ENCODE measurements at regions not wholly inside any gene's neighbourhood (a gene's known extent, or its start where the extent isn't known, plus 50 kb on each side); places are given as distances from the start of the nearest gene placed in this dataset.

DNA sequence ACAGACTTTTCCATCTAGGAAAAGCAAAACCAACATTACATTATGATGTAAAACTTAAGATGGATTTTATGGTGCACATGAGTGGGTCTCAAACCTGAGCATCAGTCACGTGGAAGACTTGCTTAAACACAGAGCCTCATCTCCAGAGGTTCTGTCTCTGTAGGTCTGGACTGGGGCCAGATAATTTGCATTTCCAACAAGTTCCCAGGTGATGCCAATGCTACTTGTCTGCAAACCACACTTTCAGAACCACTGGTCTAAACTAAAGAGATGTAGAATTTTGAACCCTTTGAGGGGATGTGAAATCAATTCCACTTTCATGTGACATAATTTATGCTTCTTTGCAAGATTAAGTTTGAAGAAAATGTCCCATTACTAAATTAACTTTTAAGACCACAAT, 522.8 kb downstream of the MBD2 start:
- H3K36me3 ChIP-seq, result no peaks in the 10 kb centered on the region
- no peak overlapping the region for H3K27ac ChIP-seq
- intact Hi-C loops (cut with DNase I), result no loop called here
- DNase-seq (no peak), ATAC-seq (no peak)
- no peaks in the 10 kb centered on the region for H3K9me3 ChIP-seq
- H3K4me1 ChIP-seq, result no peaks in the 10 kb centered on the region
- TF ChIP-seq, protein P1, sequence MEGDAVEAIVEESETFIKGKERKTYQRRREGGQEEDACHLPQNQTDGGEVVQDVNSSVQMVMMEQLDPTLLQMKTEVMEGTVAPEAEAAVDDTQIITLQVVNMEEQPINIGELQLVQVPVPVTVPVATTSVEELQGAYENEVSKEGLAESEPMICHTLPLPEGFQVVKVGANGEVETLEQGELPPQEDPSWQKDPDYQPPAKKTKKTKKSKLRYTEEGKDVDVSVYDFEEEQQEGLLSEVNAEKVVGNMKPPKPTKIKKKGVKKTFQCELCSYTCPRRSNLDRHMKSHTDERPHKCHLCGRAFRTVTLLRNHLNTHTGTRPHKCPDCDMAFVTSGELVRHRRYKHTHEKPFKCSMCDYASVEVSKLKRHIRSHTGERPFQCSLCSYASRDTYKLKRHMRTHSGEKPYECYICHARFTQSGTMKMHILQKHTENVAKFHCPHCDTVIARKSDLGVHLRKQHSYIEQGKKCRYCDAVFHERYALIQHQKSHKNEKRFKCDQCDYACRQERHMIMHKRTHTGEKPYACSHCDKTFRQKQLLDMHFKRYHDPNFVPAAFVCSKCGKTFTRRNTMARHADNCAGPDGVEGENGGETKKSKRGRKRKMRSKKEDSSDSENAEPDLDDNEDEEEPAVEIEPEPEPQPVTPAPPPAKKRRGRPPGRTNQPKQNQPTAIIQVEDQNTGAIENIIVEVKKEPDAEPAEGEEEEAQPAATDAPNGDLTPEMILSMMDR (IDR thresholded peaks at IDR 0.05), result no peak
- no peak for TF ChIP-seq POLR2A (IDR thresholded peaks at IDR 0.05)
- no peak overlapping the region for H3K4me3 ChIP-seq
- H3K27me3 ChIP-seq, result no peaks in the 10 kb centered on the region
- 36% methylated on average over 1 of the region's 1 CpG for WGBS (ENCODE audit: insufficient coverage, low coverage, low lambda C conversion rate, missing lambda C conversion rate)

DNA sequence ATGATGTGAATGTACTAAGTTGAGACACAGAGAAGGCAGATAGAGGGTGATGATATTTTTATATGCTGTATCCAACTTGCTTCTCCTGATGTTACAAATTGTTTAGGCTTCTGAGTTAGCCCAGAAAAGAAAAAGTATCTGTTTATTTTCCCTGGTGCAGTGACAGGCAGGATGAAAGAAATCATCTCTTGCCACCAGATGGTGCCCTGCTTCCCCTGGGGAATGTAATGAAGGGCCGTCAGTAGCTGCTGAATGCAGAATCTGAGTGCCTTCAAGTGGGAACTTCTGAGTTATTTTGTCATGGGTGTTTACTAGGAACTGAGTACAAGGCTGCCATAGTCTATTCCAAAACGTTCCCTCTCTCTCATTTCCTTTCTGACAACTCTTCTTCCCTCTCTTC, 525.6 kb downstream of the MBD2 start:
- H3K9me3 ChIP-seq, result no peaks in the 10 kb centered on the region
- intact Hi-C loops (cut with DNase I), result no loop called here
- ATAC-seq, result peak; percentile 28 to 48 (median 42)
- H3K27me3 ChIP-seq, result no peaks in the 10 kb centered on the region
- 0% methylated on average over 2 of the region's 2 CpGs for WGBS (ENCODE audit: insufficient coverage, low coverage, low lambda C conversion rate, missing lambda C conversion rate)
- H3K4me3 ChIP-seq, result no peak overlapping the region
- H3K36me3 ChIP-seq, result no peaks in the 10 kb centered on the region
- DNase-seq, result no peak
- H3K27ac ChIP-seq, result no peak overlapping the region
- H3K4me1 ChIP-seq, result no peaks in the 10 kb centered on the region
- no peak for TF ChIP-seq POLR2A (IDR thresholded peaks at IDR 0.05)
- TF ChIP-seq, protein P1 (IDR thresholded peaks at IDR 0.05), result peak; percentile 31 to 49 (median 40)

DNA sequence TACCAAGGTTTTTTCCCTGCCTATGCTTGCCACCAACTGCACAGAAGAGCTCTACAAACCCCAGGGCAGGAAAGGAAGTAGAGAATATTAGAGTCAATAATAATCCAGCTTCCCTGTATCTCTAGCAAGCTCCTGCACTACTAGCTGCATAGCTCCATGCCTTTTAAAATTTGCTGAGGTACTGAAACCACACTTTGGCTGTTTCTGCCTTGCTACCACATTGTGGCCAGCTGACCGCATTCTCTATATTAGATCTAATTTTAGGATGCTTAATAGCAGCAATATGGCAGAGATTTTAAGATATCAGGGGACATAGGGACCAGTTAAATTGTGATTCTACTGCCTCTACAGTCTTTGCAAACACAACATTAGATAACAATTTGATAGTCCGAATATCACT, 534.6 kb downstream of the MBD2 start:
- Histone ChIP-seq H3K4me1 (no peaks in the 10 kb centered on the region), H3K36me3 (no peaks in the 10 kb centered on the region), H3K27me3 (no peaks in the 10 kb centered on the region), H3K9me3 (no peaks in the 10 kb centered on the region), H3K27ac (no peak overlapping the region), H3K4me3 (no peak overlapping the region)
- intact Hi-C loops (cut with DNase I), result no loop called here
- whole genome bisulfite sequencing (ENCODE audit: insufficient coverage, low coverage, low lambda C conversion rate, missing lambda C conversion rate), result 57% methylated on average over 2 of the region's 2 CpGs
- TF ChIP-seq POLR2A (IDR thresholded peaks at IDR 0.05), result no peak
- TF ChIP-seq, protein P1 (IDR thresholded peaks at IDR 0.05), result no peak
- ATAC-seq (no peak), DNase-seq (no peak)

DNA sequence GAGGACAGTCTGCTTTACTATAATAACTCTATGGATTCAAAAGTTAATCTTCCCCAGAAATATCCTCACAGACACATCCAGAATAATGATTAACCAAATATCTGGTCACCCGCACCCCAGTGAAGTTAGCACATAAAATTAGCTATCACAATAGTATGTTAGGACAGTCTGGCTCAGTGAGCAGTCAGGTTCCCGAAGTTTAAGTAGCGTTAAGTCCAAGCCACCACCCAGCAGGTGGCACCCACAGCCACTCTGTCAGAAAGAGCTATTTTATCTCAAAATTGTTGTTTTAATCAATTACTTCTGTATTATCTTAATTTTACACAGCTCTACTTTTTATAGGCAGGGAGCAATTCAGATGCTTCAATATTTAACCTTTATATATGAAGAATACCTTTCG, 537.5 kb downstream of the MBD2 start:
- Histone ChIP-seq H3K27ac (no peak overlapping the region), H3K4me3 (no peak overlapping the region), H3K9me3 (no peaks in the 10 kb centered on the region), H3K4me1 (no peaks in the 10 kb centered on the region), H3K27me3 (no peaks in the 10 kb centered on the region), H3K36me3 (no peaks in the 10 kb centered on the region)
- WGBS (ENCODE audit: insufficient coverage, low coverage, low lambda C conversion rate, missing lambda C conversion rate), result 45% methylated on average over 4 of the region's 4 CpGs
- ATAC-seq (no peak), DNase-seq (no peak)
- intact Hi-C loops (cut with DNase I), result no loop called here
- no peak for TF ChIP-seq POLR2A (IDR thresholded peaks at IDR 0.05)
- TF ChIP-seq, protein P1 (IDR thresholded peaks at IDR 0.05), result no peak

DNA sequence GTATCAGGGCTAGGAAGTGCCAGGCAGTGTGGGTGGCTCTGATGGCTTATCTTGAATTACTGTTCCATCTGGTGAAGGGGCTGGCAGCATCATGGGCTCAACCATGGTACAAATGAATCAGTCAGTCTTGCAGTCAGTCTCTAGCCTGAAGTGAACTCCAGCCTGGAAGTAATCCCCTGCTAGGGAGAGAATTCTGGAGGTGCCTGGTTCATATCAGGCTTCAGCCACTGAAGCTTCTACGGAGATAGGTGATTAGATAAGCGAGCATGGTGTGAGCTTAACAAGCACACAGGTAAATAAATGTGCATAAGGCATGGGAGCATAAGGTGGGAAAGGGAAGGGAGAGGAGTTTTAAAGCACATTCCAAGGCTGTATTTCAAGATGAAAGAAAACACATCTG, 541.7 kb downstream of the MBD2 start:
- TF ChIP-seq, protein P1 (IDR thresholded peaks at IDR 0.05), result no peak
- TF ChIP-seq POLR2A (IDR thresholded peaks at IDR 0.05), result no peak
- Histone ChIP-seq H3K4me1 (no peaks in the 10 kb centered on the region), H3K27me3 (no peaks in the 10 kb centered on the region), H3K27ac (no peak overlapping the region), H3K4me3 (no peak overlapping the region), H3K36me3 (no peaks in the 10 kb centered on the region), H3K9me3 (no peaks in the 10 kb centered on the region)
- 23% methylated on average over 2 of the region's 2 CpGs for WGBS (ENCODE audit: insufficient coverage, low coverage, low lambda C conversion rate, missing lambda C conversion rate)
- DNase-seq, result no peak
- no peak for ATAC-seq
- intact Hi-C loops (cut with DNase I), result no loop called here
